GM21526 (cell line): ENCODE measurements at regions not wholly inside any gene's neighbourhood (a gene's known extent, or its start where the extent isn't known, plus 50 kb on each side); places are given as distances from the start of the nearest gene placed in this dataset.
A peak's percentile ranks its signal among the peaks of the same experiment; 100 is the strongest.

Experiments
- ATAC-seq: cut with Tn5 transposase; IDR thresholded peaks from one replicate; pipeline ENCODE4 v1.9.1; 2021; ENCODE audit warnings: moderate library complexity; ENCODE audit not compliant: unreplicated experiment, low FRiP score

DNA sequence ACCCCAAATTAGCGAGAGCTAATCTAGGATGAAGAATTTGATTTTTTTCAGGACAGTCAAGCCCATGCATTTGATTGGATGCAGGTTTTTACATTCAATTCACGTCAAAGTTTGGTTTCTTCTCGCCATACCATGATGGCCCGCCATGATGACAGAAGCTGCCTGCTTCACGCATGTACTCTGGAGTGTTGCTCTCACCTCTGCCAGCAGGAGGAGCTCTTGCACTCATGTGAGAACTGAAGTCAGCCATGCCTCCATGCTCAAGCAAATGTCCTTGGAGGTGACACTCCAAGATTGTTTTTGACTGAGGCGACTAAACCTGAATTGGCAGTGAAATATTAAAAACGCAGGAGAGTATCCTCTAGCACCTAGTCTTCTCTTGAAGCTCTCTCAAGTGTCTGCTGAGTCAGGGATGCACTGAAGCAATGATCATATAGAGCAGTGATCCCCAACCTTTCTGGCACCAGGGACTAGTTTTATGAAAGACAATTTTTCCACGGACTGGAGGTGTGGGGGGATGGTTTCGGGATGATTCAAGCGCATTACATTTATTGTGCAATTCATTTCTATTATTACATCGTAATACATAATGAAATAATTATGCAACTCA lies 120.9 kb downstream of the SAMMSON start:
- peak; percentile 99 for ATAC-seq

DNA sequence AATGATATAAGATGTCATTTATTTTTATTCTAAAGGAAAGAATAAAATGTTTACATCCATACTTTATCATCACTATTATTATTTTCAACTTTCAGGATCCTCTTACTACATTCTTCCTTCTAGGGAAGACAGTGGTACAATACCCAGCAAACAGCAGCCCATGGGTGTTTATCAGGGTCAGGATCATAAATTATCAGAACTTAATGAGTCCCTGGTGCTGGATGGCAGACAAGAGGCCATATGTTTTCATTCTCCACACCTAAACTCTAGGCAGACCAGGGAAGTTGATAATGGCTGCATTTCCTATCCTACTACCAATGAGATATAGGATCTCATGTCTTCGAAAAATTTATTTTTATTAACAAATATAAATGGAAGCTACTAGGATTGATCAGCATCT lies 127.7 kb downstream of the SAMMSON start:
- no peak for ATAC-seq

DNA sequence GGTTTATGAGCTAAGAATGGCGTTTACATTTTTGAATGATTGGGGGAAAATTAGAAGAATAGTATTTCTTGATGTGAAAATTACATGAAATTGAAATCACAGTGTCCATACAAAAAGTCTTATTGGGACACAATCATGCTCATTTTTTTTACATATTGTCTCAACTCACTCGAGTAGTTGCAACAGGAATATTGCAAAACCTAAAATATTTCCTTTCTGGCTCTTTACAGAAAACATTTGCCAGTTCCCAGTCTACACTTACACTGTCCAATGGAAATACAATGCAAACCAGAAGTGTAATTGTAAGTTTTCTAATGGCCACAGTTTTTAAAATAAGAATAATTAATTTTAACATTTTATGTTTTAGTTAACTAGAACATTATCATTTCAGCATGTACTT lies 137.8 kb downstream of the SAMMSON start:
- ATAC-seq = no peak

DNA sequence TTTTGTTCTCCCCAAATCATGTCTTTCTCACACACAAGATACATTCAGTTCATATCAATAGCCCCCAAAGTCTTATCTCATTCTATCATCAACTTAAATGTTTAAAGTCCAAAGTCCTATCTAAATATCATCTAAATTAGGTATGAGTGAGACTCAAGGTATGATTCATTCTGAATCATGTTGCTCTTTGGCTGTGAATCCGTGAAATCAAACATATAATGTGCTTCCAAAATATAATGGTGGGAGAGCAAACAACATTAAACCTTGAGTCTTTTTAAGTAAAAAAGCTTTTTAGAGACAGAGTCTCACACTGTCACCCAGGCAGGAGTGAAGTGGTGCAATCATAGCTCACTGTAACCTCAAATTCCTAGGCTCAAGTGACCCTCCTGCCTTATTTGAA lies 139.1 kb downstream of the SAMMSON start:
- ATAC-seq = no peak
